ENCODE measurements at regions not wholly inside any gene's neighbourhood (a gene's known extent, or its start where the extent isn't known, plus 50 kb on each side); places are given as distances from the start of the nearest gene placed in this dataset.

- Histone ChIP-seq H2BK20ac (ENCODE audit: low read length) (no peak overlapping the region), H3K14ac (ENCODE audit: insufficient read length) (no peak overlapping the region), H3K27me3 (replicated peaks in 1 of 4; ENCODE audit: control insufficient read depth in 3 of 4, extremely low read depth in 1 of 4, insufficient read depth in 3 of 4, low read length in 3 of 4) (no peaks in the 10 kb centered on the region), H2BK5ac (ENCODE audit: low read depth, low read length) (no peak overlapping the region), H3K79me2 (ENCODE audit: control insufficient read depth in 1 of 2, insufficient read depth in 2 of 2, low read length in 2 of 2) (no peaks in the 10 kb centered on the region), H4K5ac (ENCODE audit: insufficient read length, low read depth, low read length) (no peak overlapping the region), H3K4me1 (replicated peaks in 1 of 4; ENCODE audit: control insufficient read depth in 3 of 4, insufficient read depth in 4 of 4, low read length in 3 of 4) (no peaks in the 10 kb centered on the region), H3K4me3 (ENCODE audit: extremely low read depth in 1 of 4, insufficient read depth in 2 of 4, low read depth in 3 of 4, low read length in 4 of 4) (no peak overlapping the region), H3K36me3 (ENCODE audit: control insufficient read depth in 2 of 4, insufficient read depth in 4 of 4, low read length in 3 of 4) (peaks cover 0 to 3% (median 0%) of the 10 kb centered on the region in 4 experiments; a peak in 1 of 8 replicates), H3K18ac (ENCODE audit: extremely low read depth, low read length) (no peak overlapping the region), H2AFZ (ENCODE audit: low read length) (no peak overlapping the region), H3K4me2 (ENCODE audit: insufficient read depth in 1 of 2, low read depth in 2 of 2, low read length in 2 of 2) (no peak overlapping the region), H2AK5ac (ENCODE audit: low read depth, low read length) (no peak overlapping the region), H3K9me3 (ENCODE audit: insufficient read depth in 2 of 2, low read depth in 1 of 2, low read length in 1 of 2) (peaks cover 66 to 100% of the 10 kb centered on the region in 2 experiments), H3K23me2 (ENCODE audit: low read depth, low read length) (no peaks in the 10 kb centered on the region), H3K4ac (replicated peaks; ENCODE audit: insufficient read length, low read depth, low read length) (no peak overlapping the region), H3K56ac (replicated peaks; ENCODE audit: insufficient read length, low read depth, low read length) (no peak overlapping the region), H2BK120ac (replicated peaks; ENCODE audit: low read depth, low read length) (no peak overlapping the region), H4K91ac (replicated peaks; ENCODE audit: insufficient read length, low read length) (no peak overlapping the region), H3K23ac (ENCODE audit: insufficient read length) (no peak overlapping the region), H4K8ac (ENCODE audit: extremely low read depth, insufficient read depth, low read length) (no peak overlapping the region), H2BK12ac (ENCODE audit: low read depth, low read length) (no peak overlapping the region), H3K79me1 (ENCODE audit: low read depth, low read length) (no peaks in the 10 kb centered on the region), H3K27ac (ENCODE audit: low read depth, low read length) (no peak overlapping the region), H2BK15ac (ENCODE audit: low read length) (no peak overlapping the region), H4K20me1 (replicated peaks in 1 of 2; ENCODE audit: control insufficient read depth in 1 of 2, insufficient read depth in 2 of 2, low read length in 2 of 2) (no peaks in the 10 kb centered on the region), H3K9ac (replicated peaks in 1 of 4; ENCODE audit: extremely low read depth in 1 of 4, low read depth in 3 of 4, low read length in 3 of 4) (no peak overlapping the region)
- CTCF ChIA-PET (ENCODE audit: partially characterized antibody) = no interaction called here
- FAIRE-seq (no peak), DNase-seq (ENCODE audit: low read depth in 1 of 2, low spot score in 2 of 2) (no peak)
- whole genome bisulfite sequencing, 2 experiments (ENCODE audit: extremely low coverage in 1 of 2, insufficient coverage in 1 of 2, insufficient read length in 1 of 2, insufficient replicate concordance in 2 of 2, low coverage in 1 of 2, low lambda C conversion rate in 2 of 2, missing lambda C conversion rate in 1 of 2) = 77% methylated on average over 21 of the region's 28 CpGs; no CpG with 5 or more reads in 1 of the 2 experiments
- POLR2A ChIA-PET (ENCODE audit: partially characterized antibody) = no interaction called here
- TF ChIP-seq CBX5 (IDR thresholded peaks at IDR 0.05; ENCODE audit: low read depth, low read length) (no peak), BACH1 (IDR thresholded peaks at IDR 0.05; ENCODE audit: low read length) (no peak), POLR2AphosphoS5 (IDR thresholded peaks at IDR 0.05; ENCODE audit: low read depth, low read length) (no peak), USF2 (IDR thresholded peaks at IDR 0.05; ENCODE audit: low read length) (no peak), EZH2 (IDR thresholded peaks at IDR 0.05; ENCODE audit: low read depth, low read length, severe bottlenecking) (no peak), SIX5 (IDR thresholded peaks at IDR 0.05; ENCODE audit: low read depth, low read length) (no peak), RBBP5 (IDR thresholded peaks at IDR 0.05; ENCODE audit: borderline replicate concordance, low read depth, low read length) (no peak), FOSL1 (IDR thresholded peaks at IDR 0.05; ENCODE audit: insufficient read depth, low read depth, low read length) (no peak), BCL11A (IDR thresholded peaks at IDR 0.05; ENCODE audit: low read depth in 2 of 2, low read length in 2 of 2) (no peak), CREB1 (IDR thresholded peaks at IDR 0.05) (no peak), SP4 (IDR thresholded peaks at IDR 0.05; ENCODE audit: low read length) (no peak), RAD21 (IDR thresholded peaks at IDR 0.05 in 1 of 2, conservative IDR thresholded peaks at IDR 0.05 in 1 of 2; ENCODE audit: low read depth in 2 of 2, low read length in 2 of 2) (no peak)
Measured at GRCh38 chr1:2865571-2866421, 64.3 kb upstream of the TTC34 start.
